PC-9 (cell line): ENCODE measurements at regions not wholly inside any gene's neighbourhood (a gene's known extent, or its start where the extent isn't known, plus 50 kb on each side); places are given as distances from the start of the nearest gene placed in this dataset.

Experiments used
- EZH2 ChIP-seq: fragments of 200-600 bp; sonication (generic); IDR thresholded peaks from 2 replicates; pipeline ENCODE4 v1.8.0; 2017; ENCODE audit warnings: antibody characterized with exemption, low read depth
- TF ChIP-seq, protein P1 (sequence below): fragments of 200-600 bp; sonication (generic); conservative IDR thresholded peaks from 2 replicates; pipeline ENCODE4 v1.6.1; 2017; ENCODE audit warnings: mixed run types, antibody characterized with exemption, mild to moderate bottlenecking, moderate library complexity

DNA sequence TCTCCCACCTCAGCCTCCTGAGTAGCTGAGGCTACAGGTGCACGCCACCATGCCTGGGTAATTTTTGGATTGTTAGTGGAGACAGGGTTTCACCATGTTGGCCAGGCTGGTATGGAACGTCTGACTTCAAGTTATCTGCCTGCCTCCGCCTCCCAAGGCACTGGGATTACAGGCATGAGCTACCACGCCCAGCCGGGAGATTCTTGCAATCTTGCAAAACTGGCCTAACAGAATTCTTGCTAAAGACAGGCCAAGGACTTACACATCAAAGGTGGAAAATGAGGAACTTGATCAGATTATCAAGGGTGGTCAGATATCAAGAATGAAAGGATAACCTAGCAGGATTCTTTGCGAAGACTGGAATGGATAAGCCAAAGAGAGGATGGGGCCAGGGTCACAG is 98.3 kb upstream of the TIAM1 start:
- TF ChIP-seq, protein P1, sequence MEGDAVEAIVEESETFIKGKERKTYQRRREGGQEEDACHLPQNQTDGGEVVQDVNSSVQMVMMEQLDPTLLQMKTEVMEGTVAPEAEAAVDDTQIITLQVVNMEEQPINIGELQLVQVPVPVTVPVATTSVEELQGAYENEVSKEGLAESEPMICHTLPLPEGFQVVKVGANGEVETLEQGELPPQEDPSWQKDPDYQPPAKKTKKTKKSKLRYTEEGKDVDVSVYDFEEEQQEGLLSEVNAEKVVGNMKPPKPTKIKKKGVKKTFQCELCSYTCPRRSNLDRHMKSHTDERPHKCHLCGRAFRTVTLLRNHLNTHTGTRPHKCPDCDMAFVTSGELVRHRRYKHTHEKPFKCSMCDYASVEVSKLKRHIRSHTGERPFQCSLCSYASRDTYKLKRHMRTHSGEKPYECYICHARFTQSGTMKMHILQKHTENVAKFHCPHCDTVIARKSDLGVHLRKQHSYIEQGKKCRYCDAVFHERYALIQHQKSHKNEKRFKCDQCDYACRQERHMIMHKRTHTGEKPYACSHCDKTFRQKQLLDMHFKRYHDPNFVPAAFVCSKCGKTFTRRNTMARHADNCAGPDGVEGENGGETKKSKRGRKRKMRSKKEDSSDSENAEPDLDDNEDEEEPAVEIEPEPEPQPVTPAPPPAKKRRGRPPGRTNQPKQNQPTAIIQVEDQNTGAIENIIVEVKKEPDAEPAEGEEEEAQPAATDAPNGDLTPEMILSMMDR, result no peak
- no peak for TF ChIP-seq EZH2
